ENCODE measurements at regions not wholly inside any gene's neighbourhood (a gene's known extent, or its start where the extent isn't known, plus 50 kb on each side); places are given as distances from the start of the nearest gene placed in this dataset.

DNA sequence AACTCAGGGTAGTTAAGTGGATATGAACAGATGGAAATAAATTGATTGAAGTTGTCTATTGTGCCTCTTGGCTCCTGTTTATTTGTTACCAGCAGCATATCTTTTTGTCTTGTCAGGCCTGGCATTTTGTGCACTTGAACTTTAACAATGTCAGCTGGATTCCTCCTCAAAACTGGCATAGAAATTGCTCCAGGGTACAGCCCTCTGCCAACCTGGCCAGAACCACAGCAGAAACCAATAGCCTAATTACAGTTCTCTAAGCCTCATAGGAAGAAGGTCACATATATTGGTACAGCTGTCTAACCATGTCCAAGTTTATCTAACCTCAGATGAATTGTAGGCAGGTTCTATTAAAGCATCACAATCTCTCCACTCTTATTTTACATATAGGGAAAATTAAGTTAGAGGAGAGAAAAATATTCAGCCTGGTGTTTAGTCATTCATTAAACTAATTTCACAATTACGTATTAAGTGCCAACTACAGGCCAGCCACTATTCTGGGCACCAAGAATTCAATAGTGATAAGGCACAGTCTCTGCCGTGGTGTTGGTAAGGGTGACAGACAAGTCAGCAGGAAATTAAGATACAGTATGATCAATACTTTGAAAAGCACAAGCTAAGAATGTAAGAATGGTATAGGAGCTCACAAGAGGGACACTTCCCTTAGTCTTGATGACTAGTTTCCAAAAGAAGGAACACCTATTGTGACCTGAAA lies 452.9 kb upstream of the NECTIN3 start:
- DNase-seq (ENCODE audit: low spot score), result no peak

DNA sequence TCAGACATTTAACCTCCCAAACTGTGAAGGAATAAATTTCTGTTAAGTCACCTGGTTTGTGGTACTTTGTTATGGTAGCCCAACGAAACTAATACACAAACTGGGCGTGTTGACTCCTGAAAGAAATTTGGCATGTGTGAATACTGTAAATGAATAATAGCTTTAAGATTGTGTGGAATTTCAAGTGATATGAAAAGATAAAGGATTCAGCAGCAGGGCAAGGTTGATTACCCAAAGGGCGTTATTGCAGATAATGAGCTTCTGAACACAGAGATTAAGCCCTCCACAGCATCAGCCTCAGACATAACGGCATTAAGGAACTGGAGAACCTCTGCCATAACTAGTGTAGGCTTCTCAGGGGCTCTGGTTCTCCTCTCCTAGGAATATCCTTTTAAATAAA lies 451.5 kb upstream of the NECTIN3 start:
- DNase-seq (ENCODE audit: low spot score), result no peak

DNA sequence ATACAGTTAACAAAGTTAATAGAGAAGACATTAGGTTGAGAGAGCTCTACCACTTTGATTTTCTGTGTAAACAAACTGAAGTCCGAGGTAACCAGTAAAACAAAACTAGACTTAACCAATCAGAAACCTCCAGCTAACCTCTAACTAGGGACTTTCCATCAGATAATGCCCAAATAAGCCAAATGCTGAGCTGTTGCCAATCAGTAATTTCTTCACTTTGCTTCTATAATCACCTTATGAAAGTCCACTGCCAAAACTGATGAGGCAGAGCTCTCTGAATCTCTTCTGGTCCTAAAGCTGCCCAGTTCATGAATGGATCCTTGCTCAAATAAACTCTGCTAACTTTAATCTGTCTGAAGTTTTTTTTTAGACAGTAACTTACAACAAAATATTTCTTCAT lies 448.0 kb upstream of the NECTIN3 start:
- DNase-seq (ENCODE audit: low spot score), result peak; percentile 26

DNA sequence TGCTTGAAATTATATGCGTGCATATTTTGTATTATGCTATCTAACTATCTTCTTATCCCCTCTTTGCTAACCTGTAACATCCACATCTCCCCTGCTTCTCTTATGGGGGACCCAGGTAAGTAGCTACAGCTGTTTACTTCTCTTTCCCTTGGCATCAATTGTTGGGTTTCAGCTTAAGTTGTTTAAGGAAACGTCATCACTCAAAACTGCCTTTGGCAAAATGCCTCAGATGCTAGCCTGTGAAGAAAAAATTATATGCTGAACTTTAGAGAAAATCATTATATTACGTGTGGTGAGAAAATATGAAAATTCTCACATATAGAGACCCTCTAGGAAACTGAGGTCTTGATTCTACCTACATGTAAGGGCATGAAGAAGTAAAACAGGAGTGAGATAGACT lies 447.0 kb upstream of the NECTIN3 start:
- no peak for DNase-seq (ENCODE audit: low spot score)

DNA sequence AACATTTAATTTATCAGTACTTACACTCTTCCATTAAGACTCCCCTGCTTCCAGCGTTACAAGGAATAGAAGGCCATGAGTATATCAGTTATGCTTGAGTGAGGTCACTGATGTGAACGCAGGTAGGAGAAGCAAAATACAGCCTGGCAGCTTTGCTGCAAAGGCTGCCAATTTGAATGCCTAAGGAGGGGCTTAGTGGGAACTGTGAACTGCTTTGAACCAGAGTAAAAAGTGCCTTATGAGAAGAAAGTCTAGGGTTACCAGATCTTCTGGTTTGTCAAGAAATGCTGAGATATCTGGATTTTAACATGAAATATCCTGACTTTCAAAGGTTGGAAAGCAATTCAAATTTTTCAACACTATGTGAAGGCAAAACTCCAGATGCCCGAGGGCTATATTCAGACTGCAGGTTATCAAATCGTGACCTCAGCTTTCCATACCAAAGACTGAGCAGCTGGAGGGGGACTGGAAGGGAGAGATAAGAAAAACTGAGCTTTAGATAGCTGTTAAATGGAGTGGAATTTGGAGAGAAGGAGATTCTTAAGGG lies 446.3 kb upstream of the NECTIN3 start:
- peak; percentile 7 for DNase-seq (ENCODE audit: low spot score)

DNA sequence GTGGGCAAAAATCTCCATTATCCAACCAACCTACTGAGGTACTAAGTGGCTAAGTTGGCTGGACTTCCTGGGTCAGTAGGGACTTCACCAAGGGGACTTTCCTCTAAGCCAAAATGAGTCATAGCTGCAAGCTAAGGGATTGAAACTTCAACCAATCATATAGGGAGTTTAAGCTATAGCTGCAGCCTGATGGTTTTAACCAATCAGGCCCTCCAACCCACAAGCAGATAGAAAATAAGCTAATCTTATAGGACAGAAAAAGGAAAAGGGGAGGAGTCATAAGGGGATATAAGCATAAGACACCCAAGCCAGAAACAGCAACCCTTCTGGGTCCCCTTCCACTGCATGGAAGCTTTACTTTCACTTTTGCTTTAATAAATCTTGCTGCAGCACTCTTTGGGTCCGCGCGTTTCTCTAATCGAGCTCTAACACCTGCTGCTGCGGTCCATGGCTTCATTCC lies 444.9 kb upstream of the NECTIN3 start:
- peak; percentile 51 for DNase-seq (ENCODE audit: low spot score)

DNA sequence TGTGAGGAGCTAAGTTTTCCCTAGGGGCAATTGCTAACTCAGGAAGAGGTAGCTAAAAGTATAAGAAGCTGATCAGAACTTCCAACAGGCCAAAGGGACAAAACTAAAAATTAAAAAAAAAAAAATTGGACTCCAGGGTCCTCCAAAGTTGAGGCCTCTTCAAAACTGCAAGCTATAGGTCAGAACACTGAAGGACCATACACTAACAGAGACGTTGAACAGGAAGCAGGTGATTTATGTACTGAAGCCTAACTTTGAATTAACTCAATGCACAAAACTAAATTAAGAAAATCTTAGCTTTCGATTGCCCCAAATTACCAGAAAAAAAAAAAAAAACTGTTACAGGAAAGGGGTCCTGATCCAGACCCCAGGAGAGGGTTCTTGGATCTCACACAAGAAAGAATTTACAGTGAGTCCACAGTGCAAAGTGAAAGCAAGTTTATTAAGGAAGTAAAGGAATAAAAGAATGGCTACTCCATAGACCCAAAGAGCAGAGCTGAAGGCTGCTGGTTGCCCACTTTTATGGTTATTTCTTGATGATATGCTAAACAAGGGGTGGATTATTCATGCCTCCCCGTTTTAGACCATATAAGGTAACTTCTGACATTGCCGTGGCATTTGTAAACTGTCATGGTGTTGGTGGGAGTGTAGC lies 442.8 kb upstream of the NECTIN3 start:
- no peak for DNase-seq (ENCODE audit: low spot score)

DNA sequence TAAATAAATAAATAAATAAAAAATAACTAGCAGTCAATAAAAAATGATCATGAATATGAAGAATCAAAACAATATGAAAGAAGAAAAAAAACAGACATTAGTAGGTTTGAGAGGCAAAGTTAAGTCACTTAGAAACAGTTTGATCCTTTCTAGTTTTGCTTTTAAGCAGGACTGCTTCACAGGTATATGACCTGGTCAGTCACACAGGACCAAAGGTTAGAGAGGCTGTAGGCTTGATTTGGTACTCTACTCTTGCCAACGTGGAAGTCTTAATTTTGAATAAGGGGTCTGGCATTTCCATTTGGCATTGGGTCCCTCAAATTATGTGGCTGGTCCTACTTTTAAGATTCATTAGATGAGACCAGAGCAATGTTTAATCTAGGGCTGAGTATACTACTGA lies 441.7 kb upstream of the NECTIN3 start:
- DNase-seq (ENCODE audit: low spot score), result no peak

DNA sequence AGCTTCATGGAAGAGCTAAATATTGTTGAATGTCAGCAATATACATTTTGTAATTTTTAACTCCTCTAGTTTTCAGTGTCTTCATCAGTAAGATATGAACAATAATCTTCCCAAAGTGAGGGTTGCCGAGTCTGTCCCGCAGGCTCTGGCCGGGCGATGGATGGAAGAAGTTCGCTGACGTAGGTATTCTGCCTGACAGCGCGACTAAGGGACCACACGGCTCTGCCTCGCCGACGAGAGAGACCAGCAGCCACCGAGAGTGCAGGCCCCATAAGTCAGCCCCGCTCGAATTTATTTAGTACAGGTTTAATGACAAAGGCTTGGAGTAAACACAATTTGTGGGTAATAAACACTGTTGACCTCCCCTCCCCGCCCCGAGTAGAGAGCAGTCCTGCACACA lies 427.4 kb upstream of the NECTIN3 start:
- no peak for DNase-seq (ENCODE audit: low spot score)

DNA sequence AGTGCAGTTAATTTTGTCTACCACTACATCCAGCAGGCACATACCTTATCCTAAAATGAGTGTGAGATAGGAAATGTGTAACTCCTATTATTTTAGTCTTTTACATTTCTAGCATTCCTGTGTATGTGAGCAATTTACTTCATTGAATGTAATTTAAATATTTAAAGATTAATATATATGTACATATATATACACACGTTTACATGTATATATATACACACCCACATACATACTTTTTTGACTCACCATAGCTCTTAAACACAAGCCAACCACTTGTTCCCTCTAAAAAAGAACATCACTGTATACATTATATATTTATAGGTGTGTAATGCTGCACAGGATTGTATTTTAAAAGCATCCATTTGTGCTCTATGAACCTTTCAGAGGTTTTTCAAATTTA lies 425.6 kb upstream of the NECTIN3 start:
- DNase-seq (ENCODE audit: low spot score), result no peak

DNA sequence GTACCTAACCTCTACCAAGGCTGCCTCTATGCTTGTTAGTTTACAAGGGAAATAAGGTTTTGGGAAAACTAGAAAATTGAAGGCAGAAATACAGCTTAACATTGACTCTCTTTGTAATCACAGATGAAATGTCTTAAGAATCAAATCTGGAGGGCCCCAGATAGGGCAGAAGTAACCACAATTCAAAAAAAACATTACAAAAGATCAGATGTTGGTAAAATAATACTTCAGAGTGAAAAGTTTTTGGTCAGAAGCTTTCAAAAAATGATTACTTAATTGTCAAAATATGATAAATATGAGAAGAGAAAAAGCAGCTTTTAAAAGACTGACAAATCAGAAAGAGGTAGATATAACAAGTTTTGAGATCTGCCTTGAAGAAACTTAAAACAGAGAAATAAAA lies 425.1 kb upstream of the NECTIN3 start:
- DNase-seq (ENCODE audit: low spot score), result no peak

DNA sequence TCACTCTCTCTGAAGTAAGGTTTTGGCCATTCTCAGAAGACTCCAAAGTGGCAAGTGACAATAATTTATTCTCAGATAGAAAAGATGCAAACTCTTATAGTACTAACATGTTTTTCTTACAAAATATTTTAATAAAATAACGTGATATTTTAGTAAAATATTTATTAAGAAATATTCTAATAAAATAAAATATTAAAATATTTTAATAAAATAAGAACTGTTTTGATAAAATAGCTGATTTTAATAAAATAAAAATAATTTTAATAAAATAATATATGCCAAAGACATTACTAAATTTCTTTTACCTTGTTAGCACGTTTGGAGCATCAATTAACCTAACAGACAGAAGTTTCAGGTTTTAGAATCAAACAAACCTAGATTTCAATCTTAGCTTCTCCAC lies 424.0 kb upstream of the NECTIN3 start:
- no peak for DNase-seq (ENCODE audit: low spot score)

DNA sequence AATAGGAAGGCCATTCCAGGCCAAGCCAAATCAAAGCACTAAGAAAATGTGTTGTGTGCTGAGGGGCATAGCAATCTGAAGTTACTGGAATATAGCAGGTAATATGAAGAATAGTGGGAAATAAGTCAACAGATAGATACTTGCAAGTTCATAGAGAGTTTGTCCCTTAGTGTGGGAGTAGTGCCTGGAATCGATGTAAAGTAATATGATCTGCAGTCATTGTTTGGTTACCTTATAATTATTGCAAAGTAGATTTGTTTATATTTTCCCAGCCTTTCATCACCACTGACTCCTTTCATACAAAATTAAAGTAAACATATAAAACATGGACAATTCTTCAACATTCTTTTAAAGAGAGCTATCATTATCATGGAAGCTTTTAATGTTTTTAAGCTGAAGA lies 420.9 kb upstream of the NECTIN3 start:
- DNase-seq (ENCODE audit: low spot score), result no peak

DNA sequence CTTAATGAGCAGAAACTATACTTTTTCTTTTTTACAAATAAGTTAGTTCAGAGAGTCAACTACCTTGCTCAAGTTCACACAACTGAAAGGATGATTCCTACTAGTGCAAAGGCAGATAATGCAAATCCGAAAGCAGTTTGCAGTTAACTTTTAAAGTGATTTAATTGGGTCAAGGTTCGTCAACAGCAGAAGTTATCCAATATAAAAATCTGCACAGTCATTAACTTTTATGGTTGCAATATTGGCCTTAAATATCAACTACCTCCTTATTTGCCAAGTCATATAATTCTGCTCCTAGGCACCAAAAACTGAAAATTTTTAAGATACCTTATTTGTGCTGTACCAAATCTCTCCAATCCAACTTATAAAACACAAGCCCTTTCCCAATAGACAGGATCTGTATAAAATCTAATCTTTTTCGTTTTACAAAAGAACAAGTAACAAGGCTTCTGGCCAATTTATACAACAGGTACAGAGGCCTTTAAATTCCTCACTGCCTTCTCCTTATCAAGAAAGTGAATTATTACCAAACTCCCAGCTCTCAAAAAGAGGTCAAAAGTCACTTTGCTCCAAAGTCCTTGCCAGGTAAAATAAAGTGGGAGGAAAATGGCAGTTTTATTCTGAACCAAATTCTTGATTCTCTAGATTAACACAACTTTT lies 416.6 kb upstream of the NECTIN3 start:
- no peak for DNase-seq (ENCODE audit: low spot score)

DNA sequence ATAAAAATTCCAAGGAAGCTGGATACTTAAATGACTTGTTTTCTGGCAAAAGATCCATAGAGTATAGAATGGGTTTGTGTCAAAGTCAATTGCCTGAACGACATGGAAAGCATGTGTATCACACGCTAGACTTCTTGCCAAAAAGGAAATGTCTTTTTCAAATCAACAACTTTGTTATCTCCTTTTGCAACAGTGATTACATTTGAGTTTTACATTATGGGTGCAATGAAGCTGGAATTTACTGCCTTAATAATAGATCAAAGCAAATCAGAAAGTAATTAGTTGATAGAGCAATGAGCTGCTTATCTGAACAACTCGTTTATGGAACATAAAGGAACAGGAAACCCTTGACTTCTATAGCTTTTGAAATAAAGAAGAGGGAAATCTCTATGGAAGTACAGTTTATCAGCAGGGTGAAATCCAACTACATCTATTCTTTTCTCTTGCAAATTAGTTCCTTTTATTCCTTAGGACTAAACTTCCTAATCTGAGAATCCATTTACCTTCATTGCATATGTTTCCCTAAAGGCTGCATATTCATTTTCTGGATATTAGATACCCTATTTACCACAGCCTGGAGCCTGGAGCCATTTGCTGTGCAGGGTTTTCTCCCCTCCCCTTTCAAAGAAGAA lies 415.1 kb upstream of the NECTIN3 start:
- no peak for DNase-seq (ENCODE audit: low spot score)

DNA sequence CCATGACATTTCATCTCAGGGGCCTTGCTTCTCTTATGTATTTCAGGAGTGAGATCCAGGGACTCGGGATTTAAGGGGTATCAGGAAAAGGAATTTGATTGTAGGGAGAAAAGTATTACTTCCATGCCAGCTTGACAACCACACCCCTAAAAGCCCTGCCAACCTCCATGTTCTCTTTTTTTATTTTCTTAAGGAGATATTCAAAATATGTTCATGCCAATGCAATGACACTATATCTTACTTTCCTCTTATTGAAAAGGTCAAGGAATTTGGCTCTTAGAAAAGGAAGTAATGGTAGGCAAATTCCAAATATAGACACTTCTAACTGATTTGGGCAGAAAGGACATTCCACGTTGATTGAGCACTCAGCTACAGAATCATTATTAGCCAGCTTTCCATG lies 407.5 kb upstream of the NECTIN3 start:
- DNase-seq (ENCODE audit: low spot score), result peak; percentile 46

DNA sequence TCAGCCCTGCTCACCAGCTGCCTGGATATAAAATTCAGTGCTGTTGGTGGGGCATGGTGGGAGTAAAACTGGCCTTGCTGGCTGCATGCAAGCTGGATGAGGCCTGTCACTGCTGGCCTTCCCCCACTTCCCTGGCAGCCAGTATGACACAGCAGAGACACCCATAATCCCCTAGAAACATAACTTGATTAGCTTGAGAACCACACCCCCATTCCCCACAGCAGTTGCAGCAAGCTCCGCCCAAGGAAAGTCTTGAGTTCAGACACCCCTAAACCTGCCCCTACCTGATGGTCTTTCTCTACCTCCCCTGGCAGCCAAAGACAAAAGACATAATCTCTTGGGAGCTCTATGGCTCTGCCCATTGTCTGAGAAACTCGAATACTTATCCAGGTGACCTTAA lies 405.1 kb upstream of the NECTIN3 start:
- no peak for DNase-seq (ENCODE audit: low spot score)

DNA sequence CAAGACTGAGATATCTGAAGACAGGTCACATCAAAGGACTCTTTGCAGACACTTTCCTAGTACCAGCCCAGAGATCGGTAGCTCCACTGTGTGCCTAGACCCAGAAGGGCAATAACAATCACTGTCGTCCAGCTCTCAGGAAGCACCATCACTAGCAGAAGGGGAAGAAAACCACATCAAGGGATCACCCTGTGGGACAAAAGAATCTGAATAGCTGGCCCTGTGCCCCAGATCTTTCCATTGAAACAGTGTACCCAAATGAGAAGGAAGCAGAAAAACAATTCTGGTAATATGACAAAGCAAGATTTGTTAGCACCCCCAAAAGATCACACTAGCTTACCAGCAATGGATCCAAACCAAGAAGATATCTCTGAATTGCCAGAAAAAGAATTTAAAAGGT lies 404.4 kb upstream of the NECTIN3 start:
- no peak for DNase-seq (ENCODE audit: low spot score)

DNA sequence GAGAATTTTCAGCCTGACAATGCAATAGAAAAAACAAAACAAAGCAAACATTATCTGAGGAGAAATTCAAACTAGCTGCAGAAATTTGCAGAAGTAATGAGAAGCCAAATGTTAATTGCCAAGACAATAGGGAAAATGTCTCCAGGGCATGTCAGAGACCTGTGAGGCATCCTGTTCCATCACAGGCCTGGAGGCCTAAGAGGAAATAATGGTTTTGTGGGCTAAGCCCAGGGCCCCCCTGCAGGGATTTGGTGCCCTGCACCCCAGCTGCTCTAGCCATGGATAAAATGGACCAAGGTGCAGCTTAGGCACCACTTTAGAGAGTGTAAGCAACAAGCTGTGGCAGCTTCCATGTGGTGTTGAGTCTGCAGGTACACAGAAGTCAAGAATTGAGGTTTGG lies 401.2 kb upstream of the NECTIN3 start:
- DNase-seq (ENCODE audit: low spot score), result no peak

DNA sequence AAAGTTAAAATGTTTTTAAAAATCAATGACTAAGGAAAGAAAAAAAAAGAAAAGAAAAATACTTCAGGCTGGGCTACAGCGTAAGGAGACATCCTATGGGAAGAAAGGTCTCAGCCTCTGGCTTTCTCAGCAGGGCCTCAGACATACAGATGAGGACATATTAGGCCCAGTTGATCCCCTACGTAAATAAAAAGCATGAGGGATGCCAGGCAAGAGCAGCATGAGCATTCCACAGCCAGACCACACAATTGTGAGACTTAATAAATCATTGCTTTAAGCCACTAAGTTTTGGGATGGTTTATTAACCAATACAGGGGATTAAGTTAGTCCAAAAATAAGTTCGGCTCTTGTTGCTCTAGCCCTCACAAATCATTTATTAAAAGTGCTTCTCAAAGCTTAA lies 394.1 kb upstream of the NECTIN3 start:
- no peak for DNase-seq (ENCODE audit: low spot score)

DNA sequence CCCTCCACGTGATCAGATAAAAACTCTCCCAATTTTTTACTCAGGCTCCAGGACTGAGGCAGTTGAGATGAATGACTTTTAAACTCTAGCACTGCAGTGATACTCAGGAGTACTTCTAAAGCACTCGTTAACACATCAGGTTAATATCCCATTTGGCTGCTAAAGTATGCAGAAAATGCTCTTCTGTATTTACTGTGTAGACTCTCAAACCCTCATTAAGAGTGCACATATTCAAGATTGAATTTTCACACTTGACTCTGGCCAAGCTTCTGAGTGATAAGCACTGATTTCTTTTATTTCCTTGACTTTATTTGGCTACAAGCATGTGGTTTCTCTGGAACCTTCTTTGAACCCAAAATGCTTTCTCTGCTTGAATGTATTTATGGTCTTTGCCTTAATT lies 392.3 kb upstream of the NECTIN3 start:
- DNase-seq (ENCODE audit: low spot score), result no peak

DNA sequence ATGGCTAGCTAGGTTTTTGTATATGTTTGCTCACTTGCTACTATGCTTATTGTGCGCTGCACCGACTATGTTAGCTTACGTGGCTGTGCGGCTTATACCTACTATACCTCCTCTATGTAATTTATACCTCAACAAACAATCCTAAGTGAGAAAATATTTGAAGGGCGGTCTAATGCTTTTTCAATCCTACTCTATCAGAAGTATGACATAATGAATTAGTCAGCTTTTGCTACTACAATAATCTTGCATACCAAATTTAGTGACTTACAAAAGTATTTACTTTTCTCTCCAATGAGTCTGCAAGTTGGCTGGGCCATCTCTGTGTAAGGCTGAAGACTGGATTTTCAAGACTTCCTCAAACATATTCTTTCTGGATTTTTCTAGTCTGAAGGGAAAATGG lies 391.2 kb upstream of the NECTIN3 start:
- DNase-seq (ENCODE audit: low spot score), result peak; percentile 9

DNA sequence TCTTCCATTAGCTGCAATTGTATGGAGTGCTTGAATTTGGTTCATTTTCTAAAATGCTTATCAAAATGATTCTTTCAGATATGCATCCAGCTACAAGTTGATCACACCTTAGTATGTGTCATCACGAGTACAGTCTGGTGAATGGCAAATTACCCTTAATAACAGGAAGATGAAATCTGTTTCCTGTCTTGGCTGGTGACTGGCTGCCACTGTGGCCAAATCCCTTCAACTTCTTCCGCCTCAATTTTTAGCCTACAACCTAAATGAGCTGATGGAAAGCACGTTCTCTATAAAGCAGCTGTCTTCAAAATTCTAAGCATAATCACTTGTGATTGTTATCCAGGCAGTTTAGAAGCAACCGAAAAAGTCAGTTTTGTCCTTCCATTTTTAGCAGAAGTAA lies 387.1 kb upstream of the NECTIN3 start:
- no peak for DNase-seq (ENCODE audit: low spot score)
